ENCODE measurements at regions not wholly inside any gene's neighbourhood (a gene's known extent, or its start where the extent isn't known, plus 50 kb on each side); places are given as distances from the start of the nearest gene placed in this dataset.

DNA sequence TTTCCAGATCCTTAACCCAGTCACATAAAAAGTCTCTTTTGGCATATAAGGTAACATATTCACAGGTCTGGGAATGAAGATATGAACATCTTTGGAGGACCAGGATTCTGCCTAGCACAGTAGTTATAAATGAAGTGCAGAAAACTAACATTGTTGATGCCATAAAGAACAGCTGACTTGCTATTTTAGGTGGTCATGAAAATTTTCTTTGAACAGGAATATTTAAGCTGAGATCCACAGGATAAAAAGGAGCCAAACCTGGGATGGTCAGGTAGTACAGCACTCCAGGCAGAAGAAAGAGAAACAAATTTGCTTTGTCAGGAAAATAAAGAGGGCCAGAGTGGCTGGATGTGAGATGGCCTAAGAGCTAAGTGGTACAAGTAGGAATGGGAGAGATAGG lies 80.0 kb downstream of the CENPW start:
- DNase-seq, result no peak

DNA sequence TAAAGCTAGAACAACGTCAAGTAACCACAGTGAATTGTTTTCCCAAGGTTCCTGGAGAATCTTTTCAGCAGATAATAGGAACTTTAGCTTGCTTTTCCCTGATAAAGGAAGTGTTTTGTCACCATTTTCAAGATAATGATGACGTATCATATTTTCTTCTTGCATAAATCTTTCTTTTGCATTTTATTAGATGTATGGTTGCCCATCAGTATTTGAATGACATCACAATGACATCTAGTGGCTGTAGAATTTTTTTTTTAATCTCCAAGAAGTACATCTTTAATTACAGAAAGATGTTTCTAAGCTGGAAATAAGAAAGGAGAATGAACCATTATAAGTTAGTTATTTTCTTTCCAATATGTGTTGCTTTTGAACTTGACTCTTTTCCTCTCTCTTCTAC lies 83.0 kb downstream of the CENPW start:
- DNase-seq, result no peak

DNA sequence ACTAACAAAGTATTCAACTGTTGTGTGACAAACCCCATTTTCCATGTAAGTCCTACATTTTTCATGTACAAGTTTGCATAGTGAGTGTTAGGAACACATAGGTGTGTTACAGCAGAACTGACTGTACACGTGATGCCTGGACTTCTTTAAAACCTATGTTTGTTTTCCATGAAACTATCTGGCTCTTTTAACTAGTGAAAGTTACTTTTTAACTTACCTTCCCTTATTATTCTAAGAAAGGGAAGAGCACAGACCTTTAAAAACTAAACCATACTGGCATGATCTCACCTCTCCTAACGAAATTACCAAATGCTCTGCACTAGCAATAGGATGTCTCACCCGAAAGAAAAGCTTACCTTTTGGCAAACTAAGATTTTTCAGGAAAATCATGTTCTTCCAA lies 87.8 kb downstream of the CENPW start:
- no peak for DNase-seq

DNA sequence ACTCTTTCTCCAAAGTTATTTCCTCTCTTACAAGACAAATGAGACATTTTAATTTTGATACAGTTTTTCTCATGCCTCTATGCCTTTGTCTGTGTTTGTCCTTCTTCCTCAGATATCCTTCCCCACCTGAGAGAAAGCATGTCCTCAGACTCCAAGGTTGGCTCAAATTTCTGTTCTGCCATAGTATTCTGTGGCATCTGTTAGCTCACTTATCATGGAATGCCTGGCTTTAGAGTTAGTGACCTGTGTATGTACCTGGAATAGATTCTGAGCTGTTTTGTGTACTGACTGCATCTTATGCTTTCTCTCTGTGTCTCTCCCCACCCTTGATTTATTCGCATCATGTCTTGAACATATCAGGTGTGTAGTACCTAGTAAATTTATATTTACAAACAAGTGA lies 90.0 kb downstream of the CENPW start:
- no peak for DNase-seq

DNA sequence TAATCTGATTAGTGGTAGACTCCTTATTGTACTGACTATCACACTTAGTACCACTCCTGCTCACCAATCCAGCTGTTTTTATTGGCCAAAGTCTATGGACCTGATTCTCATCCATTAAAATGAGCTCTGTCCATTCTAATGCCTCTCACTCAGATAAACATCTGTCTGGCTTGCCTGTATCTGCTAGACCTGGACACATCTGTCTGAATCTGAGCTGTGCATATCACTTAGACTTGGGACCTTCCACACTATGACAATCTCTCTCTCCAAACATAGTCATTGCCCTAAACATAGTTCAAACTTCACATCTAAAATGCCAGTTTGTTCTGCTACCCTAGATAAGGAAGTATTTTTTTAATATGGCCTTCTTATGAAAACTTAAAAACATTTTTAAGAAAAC lies 92.6 kb downstream of the CENPW start:
- no peak for DNase-seq

DNA sequence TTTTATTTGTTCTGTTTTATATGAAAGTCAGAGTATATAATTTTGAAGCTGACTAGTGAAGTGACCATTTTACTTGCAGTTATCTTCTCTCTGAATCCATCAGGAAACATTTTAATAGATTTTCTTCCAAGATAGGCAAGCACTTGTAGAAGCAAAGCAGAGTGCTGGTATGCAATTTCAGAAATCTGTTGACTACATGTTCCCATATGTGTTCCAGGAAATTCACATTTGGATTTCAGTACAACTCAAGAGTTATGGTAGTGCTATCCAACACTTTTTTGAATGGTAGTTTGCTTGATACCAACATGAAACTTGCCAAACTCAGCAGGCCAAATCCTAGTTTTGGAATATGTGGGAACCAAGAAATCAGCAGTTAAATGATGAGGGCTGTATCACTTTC lies 94.0 kb downstream of the CENPW start:
- DNase-seq, result no peak

DNA sequence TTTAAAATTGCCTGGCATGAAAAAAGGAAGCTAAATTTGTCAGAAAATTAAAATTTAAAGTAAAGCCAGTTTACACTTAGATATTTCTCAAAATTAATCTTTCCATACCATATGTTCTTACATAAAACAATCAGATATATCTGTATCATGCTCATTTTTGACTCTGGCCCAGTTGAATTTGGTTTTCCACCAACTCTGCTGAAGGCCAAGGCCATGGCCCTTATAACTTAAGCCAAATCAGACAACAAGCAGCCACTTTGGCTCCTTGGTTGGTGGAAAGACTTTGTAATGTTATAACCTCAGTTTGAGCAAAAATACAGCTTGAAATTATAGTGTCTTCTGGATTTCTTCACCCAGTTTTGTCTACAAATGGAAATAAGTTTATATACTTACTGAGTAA lies 97.3 kb downstream of the CENPW start:
- DNase-seq, result no peak

DNA sequence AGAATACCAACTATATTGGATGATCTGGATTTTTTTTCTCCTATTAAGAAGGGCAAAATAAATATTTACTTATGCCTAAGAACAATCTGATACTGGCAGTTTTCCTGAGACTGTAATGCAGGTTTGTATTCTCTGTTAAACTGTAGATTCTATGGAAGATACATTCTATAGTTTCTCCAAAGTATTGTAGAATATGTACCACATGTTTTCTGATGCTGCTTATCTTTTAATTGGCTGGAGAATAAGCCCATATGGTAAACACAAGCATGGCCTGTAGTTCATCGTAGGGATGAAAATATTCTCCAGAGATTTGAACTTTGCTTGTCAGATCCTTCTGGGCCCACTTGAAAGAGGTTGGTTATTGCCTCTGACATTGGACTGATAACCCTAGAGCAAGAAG lies 99.1 kb downstream of the CENPW start:
- no peak for DNase-seq

DNA sequence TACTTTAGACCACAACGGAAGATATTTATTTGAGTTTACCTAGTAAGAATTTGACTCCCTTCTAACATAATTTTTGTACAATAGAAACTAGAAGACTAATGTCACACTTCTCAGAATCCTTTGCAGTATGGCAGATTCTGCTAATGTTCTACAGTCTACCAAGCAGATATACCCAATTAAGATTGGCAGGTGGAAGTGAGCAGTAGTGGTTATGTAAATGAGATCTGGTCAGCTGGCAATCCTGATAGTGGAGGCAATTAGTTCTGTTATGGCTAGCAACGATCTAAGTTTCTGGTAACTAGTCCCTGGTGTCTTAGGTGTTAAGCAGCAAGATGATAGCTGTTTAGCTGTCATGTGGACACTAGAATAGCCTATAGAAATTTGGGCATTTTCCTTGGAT lies 101.0 kb downstream of the CENPW start:
- DNase-seq, result no peak

DNA sequence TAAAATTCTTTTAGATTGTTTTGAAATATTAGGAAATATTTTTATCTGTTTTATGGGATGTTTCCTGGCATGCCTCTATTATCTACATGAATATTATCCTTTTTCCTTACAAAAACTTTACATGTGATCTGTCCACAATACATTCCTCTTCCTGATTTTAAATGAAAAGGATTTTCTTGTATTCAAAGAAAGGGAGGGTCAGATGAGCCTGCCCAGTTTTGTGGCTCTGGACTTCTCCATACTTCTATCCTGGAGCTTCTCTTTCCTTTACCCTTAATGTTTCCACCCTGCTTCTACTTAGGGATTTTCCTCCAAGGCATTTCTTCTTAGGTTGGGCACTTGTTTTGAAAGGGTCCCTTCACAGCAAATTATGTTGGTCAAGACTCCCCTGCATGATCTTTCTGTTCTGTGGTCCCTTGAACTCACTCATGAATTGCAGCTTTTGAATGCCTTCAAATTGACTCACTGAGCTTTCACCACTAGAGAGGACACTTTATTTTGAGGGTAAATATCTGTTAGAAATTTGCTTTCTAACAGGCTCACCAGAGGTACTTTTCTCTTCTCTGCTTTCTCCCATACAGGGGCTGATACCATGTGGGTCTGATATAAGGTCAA lies 104.9 kb downstream of the CENPW start:
- no peak for DNase-seq

DNA sequence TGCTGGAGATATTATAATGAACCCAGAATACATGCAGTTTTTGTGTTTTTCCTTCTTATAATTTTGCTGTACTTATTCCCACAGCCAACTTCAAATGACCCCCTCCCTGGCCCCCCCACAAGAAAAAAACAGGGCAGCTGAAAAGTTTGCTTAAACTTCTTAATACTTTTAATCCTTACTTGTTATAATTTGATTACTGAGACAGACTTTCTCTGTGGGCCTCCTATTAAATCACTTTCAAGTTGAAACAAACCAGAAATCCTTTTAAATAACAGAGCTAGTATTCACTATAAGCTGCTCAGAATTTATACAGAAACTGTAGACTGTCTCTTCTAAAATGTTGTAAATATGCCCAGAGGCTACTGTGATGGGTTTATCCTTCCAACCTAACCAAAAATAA lies 106.3 kb downstream of the CENPW start:
- DNase-seq, result no peak

DNA sequence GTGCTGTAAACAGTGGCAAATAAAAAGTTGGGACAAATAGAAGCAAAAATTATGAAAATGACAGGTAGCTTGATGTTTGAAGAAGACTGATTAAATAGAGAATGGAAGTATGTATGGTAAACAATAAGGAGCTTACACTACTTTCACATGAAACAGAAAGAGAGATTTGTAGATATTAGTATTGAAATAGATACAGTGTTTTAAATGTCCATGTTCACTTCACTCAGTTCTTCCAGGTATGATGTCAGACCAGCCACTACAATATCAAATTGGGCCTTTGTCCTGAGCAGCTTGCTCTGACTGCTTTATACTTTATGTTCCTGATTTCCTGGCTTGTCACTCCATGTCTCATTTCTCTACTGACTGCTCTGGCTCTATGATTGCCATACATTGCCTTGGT lies 107.5 kb downstream of the CENPW start:
- no peak for DNase-seq

DNA sequence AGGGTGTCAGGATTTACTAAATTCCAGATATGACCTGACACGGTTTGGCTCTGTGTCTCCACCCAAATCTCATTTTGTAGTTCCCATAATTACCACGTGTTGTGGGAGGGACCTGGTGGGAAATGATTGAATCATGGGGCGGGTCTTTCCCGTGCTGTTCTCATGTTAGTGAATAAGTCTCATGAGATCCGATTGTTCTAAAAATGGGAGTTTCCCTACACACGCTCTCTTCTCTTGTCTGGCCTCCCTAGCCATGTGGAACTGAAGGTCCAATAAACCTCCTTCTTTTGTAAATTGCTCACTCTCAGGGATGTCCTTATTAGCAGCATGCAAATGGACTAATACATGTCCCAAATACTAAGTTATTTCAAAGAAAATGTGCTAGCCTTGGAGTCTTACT lies 121.1 kb downstream of the CENPW start:
- DNase-seq, result peak; percentile 8 to 37 (median 11)

DNA sequence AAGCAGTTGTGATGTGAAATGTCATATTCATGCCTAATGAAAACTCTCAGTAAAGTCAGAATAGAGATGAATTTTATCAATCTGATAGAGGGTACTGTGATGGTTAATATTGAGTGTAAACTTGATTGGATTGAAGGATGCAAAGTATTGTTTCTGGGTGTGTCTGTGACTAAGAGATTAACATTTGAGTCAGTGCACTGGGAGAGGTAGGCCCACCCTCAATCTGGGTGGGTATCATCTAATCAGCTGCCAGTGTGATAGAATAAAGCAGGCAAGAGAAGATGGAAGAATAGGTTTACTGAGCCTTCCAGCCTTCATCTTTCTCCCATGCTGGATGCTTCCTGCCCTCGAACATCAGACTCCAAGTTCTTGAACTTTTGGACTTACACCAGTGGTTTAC lies 124.3 kb downstream of the CENPW start:
- DNase-seq, result no peak

DNA sequence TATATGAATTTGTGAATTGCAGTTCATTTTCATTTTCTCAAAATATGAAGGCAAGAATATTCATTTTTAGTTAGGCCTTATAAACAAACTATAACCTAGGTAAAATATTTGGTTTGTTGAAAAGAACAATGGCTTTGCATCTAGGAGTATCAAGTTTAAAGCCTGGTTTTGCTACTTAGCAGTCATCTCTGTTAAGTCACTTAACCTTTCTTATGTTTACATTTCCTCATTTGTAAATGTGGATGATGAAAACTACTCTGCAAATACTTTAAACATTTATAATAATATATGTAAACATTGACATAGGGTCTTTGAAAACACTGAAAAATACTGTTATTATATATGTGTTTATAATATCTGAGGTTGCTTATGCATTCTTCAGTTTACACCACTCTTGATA lies 135.5 kb downstream of the CENPW start:
- no peak for DNase-seq

DNA sequence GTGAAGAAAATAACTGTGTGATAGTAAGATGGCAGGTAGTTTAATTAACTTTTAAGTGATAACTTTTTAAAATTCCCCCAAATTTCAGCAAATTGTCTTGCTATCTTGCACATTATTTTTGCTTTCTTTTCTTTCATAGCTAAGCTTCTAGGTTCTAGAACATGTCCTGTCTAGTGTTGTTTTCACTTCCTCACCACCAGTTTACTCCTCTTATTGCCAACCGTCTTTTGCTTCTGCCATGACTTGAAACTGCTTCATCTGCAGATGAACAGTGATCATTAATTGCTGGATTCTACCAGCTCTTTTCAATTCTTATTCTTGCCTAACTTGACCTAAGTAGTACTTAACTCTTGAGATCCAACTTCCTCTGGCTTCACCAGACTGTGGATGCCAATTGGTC lies 137.8 kb downstream of the CENPW start:
- DNase-seq, result no peak

DNA sequence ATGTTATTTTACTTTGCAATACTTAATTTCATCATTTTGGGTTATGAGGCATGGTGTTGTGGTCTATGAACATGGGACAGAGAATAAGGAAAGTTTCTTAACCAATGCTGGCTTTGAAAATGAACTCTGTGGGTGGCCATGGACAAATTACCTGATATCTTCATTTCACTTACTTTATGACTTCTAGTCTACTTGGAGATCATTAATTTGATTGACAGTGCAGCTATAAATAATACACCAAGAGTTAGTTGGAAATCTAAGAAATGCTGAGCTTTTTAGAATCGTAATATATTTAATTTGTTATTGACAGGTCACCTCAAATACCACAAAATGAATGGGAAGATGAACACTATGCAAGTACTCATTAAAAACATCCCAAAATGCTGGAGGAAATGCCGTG lies 140.4 kb downstream of the CENPW start:
- DNase-seq, result no peak

DNA sequence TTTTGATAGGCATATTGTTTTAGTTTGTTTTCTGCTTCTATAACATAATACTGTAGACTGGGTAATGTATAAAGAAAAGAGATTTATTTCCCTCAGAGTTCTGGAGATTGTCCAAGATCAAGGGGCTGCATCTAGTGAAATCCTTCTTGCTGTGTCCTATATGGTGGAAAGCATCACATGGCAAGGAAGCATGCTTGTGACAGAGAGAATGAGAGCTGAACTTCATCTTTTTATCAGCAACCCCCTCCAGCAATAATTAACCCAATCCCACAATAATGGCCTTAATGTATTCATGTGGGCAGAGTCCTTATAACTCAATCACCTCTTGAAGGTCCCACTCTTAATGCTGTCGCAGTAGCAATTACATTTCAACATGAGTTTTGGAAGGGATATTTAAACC lies 141.4 kb downstream of the CENPW start:
- DNase-seq, result no peak

DNA sequence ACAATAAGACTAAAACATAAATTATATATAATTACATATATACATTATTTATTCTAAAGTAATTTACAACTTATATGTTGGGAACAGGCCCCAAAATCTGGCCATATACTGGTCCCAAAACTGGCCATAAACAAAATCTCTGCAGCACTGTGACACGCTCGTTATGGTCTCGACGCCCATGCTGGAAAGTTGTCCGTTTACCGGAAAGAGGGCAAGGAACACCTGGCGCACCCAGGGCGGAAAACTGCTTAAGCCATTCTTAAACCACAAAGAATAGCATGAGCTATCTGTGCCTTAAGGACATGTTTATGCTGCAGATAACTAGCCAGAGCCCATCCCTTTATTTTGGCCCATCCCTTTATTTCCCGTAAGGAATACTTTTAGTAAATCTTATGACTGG lies 164.9 kb downstream of the CENPW start:
- no peak for DNase-seq

DNA sequence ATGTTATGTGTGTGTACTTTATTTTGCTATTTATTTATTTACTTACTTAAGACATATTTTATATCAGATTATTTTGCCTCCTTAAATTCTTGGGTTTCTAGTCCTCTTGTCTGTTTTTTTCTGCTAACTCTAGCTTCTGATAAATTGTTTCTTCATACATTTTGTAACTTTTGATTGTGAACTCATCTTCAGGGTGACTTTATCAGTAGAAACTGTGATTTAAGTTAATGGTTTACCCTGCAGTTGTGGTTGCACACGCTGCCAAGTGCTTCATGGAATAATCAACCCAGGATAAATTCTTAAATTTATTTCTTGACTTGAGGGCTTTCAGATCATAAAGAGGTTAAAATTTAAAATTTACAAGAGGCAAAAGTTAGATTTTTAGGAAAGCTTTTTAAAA lies 173.3 kb downstream of the CENPW start:
- DNase-seq, result no peak

DNA sequence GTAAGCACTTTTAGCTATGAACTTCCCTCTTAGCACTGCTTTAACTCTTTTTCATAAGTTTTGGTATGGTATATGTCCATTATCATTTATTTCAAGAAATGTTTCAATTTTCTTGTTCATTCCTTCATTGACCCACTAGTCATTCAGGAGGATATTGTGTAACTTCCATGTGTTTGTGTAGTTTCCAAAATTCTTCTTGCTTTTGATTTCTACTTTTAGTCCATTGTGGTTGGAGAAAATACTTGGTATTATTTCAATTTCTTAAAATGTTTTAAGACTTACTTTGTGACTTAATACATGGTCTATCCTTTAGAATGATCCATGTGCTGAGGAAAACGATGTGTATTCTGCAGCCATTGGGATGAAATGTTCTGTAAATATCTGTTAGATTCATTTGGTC lies 176.5 kb downstream of the CENPW start:
- DNase-seq, result no peak

DNA sequence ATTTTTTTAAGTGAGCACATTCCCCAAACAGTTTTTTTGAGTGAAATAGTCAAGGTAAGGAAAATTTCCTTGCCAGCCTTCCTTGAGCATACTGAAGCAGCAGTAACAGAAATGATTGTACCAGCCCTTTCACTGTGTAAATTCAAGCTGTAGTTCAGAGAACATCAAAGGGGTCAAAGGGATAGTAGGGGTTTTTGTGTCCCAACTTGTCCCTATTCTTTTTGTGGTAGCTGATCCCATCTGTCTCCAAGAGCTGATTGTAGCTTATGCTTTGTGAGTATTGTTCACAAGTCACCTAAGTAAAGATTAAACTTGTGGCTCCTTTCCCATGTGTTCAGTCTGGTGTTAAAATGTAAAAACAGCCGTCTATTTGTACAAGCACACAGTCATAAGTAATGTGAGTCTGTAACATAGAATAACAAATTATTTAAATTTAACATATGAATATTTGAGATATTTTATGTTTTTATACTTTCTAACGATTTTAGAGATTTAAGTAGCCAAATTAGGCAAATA lies 185.0 kb downstream of the CENPW start:
- DNase-seq, result no peak

DNA sequence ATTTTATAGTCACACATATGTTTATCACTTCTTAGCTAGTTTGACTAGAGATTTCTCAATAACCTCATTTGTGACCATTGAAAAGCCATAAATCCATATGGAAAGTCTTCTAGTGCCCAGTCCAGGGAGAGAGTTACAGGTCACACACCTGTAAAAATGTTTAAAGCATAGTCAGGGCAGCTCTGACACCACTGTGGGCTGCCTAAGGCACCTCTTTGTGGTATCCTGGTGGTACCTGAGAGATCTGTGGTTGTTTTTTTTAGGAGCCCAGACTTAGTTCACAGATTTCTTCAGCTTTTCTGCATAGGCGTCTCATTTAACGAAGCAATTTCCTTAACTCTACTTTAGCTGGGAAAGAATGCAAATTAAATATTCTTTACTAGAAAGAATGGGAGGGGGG lies 186.6 kb downstream of the CENPW start:
- DNase-seq, result no peak

DNA sequence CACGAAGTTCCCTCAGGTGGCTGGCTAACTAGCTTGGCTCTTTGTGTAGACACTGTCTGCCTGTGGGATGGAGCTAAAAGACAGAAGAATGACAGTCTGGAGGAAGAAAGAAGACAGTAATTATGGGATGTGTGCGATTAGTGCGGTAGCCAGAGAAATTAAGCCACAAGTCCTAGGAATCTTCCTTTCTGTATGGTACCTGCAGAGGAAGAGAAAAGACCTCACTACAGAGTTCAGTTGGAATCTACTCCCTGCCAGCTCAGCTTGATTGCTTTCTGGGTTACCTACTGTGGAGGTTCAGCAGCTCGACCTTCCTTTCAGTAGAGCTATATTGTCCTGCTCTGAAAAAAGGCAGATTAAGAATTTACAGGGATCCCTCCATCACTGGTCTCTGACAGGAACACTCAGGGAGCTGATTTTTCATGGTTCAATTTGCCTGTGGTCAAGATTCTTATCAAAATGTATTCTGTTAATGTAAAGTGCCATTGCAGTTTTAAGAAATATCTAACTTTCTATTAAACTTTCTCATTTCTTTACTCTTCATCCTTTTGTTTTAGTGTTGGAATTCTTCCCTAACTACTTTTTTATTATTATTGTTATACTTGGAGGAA lies 187.2 kb downstream of the CENPW start:
- no peak for DNase-seq

DNA sequence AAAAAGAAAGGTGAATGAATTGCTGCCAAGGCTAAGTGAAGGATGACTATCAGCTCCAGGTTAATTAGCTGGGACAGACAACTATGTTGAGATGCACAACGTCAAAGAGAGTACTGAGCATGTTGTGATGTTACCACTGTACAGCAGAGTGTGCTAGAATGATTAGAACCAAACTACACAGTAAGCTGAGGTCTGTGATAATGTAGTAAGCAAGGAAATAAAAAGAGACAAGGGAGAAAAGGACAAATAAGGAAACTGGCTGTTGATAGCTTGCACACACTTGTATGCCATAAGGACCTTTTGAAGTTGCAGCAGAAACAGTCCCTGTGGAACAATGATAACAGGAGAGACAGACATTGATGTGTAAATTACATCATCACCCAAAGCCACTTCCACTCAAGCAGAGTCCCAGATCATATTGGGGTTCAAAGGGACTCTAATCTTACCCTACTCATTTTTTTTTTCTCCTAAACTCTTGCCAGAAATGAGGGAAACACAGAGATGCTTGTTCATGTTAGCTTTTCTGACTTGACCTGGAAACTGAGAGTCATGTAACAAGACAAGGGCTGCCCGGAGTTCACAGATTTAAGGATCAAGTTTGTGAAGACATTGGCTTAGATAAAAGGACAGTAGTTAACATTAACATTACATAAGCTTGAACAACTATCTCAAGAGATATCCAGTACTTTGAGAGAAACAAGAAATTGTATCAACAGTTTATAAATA lies 189.9 kb downstream of the CENPW start:
- no peak for DNase-seq

Measured in suppressor macrophage treated with lipopolysaccharide for 1 hour (primary cell).